GM21515 (cell line): ENCODE measurements at regions not wholly inside any gene's neighbourhood (a gene's known extent, or its start where the extent isn't known, plus 50 kb on each side); places are given as distances from the start of the nearest gene placed in this dataset.

Source experiments
- ATAC-seq: cut with Tn5 transposase; IDR thresholded peaks from one replicate; pipeline ENCODE4 v1.9.1; 2021; ENCODE audit not compliant: unreplicated experiment

- no peak for ATAC-seq
These were observed 406.5 kb downstream of the IRS2 start for GRCh38 chr13:109379930-109380329.

GRCh38 chr13:109376936-109377335, 409.4 kb downstream of the IRS2 start:
- ATAC-seq = no peak

DNA sequence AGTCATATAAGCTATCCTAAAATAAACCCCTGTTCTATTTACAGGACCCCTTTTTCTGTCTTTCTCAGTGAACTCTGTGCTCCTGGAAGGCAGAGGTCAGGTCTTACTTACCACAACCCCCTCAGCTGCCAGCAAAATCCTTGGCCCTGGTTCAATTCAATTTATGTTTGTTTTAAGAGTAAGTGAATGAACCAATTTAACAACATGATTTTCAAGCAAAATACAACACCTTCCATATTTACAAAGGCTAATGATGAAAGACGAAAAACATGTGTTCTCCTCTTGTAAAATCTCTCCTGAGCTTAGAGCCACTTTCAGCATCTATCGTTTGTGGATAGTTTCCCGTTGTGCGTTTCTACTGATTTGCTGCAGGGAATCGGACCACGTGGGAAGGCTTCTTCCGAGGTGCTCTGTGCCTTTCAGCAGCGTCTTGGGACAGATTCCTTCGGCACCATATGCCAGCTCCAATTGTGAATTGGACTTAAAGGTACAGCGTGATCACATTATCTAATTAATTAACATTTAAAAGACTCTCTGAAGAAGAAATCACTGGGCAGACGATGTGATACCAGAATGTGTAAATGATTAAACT, 411.7 kb downstream of the IRS2 start:
- ATAC-seq = no peak

- ATAC-seq = no peak
These were observed 413.7 kb downstream of the IRS2 start for GRCh38 chr13:109372666-109373065.

- no peak for ATAC-seq
These were observed 415.3 kb downstream of the IRS2 start for GRCh38 chr13:109371066-109371465.

DNA sequence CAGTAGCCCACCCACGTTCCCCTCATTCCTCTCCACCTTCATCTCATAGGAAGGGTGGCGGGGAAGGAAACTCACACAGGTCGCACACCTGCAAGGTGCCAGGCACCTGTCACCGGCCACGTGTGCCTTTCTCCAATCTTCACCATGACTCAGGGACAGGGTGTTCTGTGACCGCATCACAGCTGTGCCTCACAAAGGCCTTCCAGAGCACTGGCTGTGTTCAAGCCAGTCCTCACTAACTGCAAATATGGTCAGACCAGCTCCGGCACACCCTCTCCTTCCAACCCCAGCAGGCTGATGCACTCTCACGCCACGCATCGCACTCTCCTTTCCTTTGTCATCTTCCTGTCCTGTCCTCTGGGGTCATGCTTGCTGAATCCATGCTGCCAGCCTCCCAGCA, 415.9 kb downstream of the IRS2 start:
- no peak for ATAC-seq

DNA sequence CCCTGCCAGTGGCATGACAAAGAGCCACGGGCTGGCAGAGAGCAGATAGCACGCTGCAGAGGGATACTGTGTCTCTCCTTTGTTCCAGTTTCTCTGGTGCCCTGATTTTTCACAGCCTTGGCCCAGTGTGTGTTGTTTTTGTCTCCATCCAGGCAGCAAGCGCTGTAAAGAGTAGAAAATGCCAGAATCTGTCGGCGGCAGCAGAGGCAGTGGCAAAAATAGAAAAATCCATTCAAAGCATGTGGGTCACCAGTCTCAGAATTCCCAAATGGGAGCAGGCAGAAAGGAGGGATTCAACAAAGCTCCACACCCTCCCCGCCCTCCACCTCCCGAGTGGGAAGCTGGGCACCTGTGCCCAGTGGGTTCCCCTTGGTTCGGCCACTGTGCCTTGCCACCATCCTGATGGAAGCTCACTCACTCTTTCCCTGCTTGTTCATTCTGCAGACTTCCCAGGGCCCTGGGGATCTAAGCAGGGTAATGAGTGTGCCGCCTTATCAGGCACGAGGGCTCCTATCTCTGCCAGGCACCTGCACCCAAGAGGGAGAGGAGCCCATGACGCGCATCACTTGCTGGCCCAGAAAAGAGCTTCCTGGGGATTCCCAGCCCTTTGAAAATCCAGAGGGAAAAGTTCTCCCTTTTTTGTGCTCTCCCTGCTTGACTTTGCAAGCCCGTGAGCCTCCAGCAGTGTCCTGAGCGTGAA, 416.9 kb downstream of the IRS2 start:
- ATAC-seq = no peak

DNA sequence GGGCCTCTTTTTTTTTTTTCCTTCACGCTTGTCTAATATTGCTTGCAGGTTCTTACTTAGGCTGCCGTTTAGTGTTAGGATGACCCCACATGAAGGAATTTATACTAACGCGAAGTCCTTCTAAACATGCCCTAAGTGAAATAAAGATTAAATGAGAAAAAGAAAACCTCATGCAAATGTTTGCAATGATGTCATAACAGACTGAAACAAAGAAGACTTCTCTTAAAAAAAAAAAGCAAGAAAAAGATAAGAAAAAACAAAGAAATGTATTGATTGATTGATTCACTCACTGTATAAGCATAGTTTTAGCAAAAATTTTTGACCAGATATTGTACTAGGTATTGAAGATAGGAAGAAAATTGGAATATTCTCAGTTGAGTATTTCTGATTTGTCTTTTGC, 418.2 kb downstream of the IRS2 start:
- no peak for ATAC-seq

DNA sequence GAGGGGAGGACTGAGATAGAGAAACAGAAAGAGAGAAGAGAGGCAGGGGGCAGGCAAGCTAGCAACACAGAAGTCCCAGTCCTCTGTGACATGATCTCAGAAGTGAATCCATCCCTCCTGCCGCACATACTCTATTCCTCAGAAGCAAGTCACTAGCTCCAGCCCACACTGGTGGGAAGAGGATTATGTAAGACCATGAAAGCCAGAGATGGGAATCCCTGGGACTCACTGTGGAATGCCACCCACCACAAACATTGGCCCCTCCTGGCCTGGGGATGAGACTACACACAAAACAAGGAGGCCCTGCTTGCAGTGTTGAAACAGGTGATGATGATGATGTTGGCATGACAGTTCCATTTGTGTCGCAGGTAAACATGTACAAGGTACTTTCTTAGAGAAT, 419.9 kb downstream of the IRS2 start:
- no peak for ATAC-seq

DNA sequence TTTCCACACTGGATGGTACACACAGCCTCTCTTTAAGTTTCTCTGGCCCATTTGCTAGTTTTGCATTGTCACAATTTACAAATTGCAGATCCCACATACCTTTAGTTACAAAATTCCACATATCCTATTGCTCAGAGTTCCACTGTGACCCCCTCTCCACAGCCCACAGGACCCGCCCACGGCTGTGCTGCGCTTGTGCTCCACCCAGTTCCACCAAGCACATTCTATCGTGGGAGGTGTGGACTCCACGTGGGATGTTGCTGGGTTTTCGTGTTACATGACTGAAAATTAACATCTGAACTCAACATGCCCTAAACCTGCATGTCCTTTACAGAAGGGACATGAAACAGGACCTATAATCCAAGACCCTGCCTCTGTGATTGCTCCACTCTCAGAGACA, 423.0 kb downstream of the IRS2 start:
- no peak for ATAC-seq

DNA sequence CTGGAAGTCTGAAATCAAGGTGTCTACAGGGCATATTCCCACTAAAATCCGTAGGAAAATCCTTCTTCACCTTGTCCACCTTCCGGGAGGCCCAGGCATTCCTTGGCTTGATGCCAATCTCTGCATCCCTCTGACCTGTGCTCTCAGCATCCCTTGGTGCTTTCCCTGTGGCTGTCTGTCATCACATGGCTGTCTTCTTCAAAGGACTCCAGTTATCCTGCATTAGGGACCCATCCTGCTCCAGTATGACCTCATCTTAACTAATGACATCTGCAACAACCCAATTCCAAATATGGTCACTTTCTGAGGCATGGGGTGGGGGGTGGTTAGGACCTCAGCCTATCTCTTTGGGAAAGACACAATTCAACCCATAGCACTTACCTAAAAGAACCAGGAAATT, 423.8 kb downstream of the IRS2 start:
- ATAC-seq = no peak

DNA sequence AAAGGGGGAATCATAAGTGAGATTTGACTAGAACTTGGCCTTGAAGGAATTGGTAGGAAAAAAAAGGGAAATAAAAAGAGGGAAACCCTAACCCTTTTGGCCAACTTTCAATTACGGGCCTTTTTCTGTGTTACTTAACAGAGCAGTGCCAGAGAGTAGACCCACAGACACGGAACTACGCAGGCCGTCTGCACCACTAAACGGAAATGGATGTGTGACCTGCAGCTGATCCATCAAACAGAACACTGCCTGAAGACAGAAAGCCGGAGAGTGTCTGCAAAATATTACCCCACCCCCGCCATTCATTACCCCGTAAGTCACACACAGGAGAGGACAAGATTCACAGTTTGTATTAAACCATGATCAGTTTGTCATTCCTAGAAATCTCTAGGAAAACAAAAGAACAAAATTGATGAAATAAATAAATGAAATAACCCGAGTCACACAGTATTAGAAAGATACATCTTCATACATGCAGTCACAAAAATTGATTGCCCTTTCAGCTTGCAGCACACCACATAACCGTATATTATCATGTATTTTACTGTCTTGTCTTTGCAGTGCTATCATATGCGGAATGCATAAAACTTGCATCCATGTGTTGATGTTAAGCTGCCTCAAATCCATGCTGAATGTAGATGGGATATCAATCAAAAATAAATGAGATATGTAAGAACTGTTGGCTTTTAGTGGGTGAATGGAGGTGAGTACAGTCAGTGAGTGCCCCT, 424.7 kb downstream of the IRS2 start:
- ATAC-seq = no peak

DNA sequence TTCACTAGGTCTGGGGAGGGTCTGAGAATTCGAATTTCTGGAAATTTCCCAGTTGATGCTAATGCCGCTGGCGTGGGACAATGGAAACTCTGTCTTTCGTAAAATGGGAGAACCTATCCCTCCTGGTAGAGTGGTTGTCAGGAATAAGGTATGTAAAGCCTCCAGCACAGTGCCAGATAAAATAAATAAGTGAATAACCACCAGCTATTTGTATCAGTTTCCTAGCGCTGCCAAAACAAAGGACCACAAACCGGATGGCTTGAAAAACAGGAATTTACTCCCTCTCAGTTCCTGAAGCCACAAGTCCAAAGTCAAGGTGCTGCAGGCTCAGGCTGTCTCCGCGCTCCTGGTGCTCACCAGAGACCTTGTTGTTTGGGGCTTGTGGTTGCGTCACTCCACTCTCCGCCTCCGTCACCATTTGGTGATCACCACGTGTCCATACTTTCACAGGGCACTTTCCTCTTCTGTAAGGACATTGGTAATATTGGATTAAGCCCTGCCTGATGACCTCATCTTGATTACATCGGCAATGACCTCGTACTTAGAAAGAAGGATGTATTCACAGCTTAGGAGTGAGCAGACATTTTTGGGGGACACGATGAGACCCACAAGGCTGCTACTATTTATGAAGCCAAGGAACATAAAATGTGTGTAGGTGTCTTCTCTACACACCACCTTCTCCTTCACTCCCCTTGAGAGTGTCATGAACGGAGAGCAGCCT, 428.5 kb downstream of the IRS2 start:
- ATAC-seq = no peak

DNA sequence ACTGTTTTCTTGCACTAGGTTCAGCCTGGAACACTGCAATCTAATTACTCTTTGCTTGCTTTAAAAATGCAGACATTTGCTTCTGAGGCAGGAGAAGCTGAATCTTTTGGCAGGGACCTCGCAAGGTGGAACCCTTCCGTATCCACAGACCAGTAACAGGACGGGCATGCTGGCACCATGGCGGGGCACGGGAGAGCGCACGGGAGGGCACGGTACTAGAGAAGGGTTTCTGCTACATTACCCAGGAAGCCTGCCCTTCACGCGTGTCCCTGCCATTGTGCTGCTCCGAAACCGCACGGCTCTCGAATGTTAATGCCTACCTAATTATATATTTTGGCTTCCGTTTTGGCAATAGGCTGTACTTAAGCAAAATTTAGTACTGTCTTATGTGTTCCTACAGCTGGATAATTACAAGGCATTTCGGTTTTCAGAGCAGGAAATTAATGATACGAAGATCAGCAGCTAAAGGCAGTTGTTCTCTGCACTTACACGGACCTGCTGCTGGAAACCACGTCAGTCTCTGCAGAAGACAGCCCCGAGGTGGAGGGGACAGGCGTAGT, 430.4 kb downstream of the IRS2 start:
- no peak for ATAC-seq

- ATAC-seq = no peak
These were observed 431.2 kb downstream of the IRS2 start for GRCh38 chr13:109355166-109355565.

GRCh38 chr13:109351236-109351635, 435.1 kb downstream of the IRS2 start:
- no peak for ATAC-seq

DNA sequence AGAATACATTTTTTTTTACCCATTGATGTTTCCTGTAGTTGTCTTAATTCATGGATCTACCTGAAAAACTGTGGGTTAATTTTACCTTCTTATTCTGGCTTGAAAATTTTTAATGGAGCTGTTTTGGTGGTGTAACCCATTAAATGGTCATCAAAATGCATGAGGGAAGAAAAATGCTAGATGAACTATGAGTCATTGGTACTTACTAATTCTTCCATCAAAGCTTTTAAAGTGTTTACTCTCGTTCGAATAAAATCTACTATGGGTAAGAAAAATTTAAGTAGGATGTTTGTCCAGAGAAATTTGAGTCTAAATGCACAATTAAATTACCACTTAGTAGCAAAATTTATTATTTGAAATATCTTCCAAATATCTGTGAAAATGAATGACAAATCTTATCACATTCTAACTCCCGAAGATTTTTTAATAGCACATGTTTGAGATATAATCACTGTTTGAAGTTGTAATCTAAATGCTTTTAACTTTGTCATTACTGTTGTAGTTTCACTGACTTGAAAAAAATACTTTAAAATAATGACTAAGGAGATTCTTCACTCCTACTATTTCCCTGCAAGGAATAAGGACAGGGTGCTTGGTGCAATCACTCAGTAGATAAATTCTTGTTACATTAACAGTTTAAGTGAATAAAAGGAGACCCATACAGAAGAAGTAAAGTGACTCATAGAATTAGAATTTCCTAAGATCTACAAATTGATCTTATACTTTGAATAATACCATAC, 437.7 kb downstream of the IRS2 start:
- ATAC-seq = no peak

- ATAC-seq = no peak
These were observed 440.3 kb downstream of the IRS2 start for GRCh38 chr13:109346060-109346459.

DNA sequence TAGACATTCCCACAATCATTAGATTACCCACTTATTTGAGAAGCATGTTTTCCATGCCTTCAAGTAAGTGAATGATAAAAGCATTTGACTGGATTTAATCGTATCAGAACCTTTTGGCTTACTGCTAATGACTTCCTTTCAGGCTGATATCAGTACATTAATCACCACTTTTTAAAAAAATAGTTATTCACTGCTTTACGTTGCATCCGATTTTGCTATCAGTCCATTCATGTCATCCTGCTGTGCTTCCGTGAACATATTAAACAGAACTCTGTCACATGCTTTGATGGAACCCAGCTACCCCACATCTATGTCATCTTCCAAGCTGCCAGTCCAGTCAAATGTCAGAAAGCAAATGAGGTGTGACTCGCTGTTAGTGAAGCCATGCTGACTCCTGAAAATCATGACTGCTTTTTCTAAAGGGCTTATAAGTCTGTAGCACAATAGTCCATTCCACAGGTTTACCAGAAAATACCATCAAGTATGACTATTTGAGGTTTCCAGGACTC, 440.9 kb downstream of the IRS2 start:
- ATAC-seq = no peak

- no peak for ATAC-seq
These were observed 441.7 kb downstream of the IRS2 start for GRCh38 chr13:109344552-109345157.
